NCI-H1694 (cell line): ENCODE measurements at regions not wholly inside any gene's neighbourhood (a gene's known extent, or its start where the extent isn't known, plus 50 kb on each side); places are given as distances from the start of the nearest gene placed in this dataset.
"Not testable (repeated sequence)": the region's sequence is repeated elsewhere in the genome, so short reads cannot be mapped to it uniquely, and the experiment has no call there.

Experiments used
- DNase-seq: peaks from one replicate; lab custom pipeline; 2025; lab: John Stamatoyannopoulos, UW

DNA sequence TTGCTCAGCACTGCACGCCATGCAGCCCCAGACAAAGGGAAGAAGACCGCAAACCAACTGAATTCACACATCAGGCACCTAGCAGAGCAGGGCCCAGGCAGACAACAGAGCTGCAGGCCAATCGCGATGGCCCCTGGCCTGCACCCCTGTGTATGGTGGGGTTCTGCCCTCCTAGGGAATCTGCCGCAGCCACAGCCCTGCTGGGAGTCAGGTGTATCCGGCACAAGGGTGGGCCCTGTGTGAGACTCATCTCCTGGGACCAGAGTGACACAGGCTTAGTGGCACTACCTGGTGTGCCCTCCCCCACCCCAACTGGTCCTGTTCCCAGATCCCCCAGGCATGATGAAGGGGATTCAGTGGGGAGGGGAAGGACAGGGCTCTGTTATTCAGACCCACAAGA, 122.8 kb downstream of the ATPSCKMT start:
- no peak for DNase-seq

DNA sequence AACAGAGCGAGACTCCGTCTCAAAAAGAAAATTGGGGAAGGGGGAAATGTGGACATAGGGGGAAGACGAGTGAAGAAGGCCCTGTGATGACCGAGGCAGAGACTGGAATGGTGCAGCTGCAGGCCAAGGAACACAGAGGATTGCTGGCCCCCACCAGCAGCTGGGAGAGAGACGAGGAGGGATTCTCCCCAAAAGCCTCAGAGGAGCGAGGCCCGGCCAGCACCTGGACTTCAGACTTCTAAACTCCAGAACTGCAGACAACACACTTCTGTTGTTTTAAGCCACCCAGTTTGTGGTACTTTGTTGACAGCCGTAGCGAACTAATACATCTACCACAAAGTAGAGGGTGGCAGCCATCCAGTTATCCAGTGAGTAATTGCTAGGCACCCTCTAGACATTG, 124.6 kb downstream of the ATPSCKMT start:
- DNase-seq, result no peak

DNA sequence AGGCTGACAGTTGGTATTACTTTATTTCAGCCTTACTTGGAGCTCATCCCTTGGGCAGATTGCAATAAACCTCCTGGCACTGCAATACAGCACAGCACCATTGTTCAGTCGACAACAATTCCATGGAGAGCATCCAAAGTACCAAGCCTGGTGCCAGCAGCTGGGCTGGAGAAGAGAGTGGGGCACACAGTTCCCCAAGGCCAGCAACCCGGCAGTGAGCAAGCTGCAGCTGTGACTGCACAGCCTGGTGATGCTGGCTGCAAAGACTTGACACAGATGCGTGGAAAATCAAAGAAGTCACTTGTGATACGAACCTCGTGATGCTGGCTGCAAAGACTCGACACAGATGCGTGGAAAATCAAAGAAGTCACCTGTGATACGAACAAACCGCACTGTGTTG, 125.4 kb downstream of the ATPSCKMT start:
- no peak for DNase-seq

DNA sequence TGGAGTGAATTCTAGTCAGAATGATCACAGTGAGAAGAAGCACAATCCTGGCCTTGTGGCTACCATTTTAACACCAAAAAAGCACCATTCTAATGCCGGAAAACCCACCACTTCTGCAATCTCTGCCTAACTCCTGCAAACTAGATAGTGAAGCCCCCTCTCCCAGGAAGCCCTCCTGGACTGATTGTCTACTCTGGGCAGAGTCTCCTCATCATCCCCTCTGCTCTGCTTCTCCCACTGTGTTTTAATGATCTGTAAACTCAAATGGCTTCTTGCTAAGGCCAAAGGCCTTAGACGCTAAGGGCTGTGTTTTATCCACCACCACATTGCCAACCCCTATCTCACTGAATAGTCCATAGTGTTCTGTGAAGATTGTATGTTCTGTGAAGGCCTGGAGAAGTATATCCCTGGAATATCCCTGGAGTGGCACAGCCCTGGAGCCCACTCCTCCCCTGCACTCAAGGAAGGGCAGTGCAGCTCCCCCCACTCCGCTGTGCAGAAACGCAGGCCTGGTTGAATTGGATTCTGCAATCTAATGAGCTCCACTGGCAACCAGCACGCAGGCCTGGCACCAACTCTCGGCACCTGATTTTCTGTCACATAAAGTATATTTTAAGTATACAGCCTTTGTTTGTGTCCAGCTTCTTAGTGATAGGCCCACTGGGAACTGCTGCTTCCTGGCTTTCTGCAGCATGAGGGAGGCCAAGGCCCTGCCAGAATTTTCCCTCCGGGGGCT, 126.3 kb downstream of the ATPSCKMT start:
- no peak for DNase-seq

DNA sequence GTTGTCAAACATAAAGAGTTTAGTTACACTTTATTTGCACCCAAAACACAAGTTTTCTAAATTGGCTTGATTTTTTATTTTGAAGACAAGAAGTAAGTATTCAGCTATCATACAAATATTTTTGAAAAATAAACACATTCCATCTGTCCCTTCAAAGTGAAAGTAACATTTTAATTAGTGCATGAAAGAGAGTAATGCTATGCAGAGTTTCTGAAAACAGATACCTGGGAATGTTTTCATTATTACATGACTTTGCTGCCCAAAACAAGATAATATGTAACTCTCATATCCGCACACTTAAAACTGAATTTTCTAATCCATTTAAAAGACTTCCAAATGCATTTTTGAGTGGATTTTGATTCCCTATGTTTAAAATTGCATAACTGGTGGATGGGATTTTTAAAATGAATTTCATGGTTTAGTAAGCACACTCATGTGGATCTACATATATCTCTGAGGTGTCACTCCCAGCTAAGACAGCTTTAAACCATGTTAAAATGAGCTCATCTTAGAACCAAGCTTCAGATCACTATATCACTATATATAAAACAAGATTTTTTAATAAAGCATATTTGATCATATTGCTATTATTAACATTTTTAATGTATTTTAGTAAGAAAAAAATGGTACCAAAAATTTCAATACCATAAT, 127.5 kb downstream of the ATPSCKMT start:
- no peak for DNase-seq

DNA sequence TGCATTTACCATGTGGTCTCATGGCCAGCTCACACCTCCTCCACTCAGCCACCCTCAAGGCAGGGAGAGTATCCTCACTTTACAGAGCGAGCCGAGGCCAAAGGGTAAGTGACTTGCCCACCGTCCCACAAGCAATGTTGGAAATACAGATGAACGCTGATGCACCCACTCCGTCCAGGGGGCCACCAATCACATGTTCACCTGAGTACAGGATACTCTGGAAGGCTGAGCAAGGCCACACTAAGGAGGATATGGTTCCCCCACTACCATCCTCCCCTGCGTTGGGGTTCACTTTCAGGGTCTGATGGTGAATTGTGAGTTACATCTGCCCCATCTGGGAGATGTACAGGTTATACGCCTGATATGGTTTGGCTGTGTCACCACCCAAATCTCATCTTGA, 128.8 kb downstream of the ATPSCKMT start:
- DNase-seq, result no peak

DNA sequence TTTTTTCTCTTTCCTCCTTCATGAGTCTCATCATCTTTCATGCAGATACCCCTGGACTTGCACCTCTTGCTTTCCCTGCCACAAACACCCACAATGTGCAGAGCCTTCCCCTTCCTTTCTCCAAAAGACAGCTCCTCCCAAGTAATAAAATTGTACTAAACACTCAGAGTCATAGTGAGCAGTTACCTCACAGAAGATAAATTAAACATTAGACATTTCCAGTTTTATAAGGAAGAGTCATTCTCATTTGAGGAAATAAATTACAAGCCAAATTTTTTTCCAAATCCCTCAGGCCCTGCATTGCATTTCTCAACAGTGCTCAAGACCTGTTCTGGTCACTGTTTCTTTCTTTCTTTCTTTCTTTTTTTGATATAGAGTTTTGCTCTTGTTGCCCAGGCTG, 131.5 kb downstream of the ATPSCKMT start:
- DNase-seq, result no peak

DNA sequence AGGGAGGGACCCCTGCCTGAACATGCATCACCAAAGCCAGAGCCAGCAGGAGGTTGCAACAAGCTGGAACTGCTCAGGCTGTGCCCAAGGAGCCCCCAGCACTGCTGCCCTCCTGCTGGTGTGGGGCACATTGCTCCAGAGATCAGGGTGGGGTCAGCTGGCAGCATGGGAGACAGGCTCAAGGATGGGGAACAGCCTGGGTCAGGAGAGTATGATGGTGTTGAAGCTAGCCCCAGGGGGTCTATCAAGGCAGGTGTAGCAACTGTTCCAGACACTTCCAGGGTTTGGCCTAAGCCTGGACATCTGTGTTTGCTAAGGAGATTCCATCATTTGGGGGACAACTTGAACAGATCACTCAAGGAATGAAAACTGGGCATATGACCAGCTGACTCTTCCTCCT, 133.1 kb downstream of the ATPSCKMT start:
- DNase-seq, result no peak

DNA sequence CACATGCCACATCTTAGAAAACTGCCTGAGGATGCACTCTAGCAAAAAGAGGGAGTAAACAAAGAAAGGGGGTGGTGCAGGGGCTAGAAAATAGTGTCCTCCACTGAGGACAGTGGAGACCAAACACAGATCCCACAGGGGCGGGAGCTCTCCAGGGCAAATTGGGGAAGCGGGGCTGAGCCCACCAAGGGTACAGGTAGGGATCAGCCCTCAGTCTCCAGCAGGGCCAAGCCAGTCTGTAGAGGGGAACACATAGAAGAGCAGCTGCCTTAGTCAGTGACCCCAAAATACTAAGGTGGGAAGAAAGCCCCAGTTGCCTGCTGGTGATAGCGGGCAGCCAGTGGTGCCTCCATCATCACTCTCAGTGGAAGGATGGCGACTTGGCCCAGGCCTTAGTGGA, 134.0 kb downstream of the ATPSCKMT start:
- DNase-seq, result no peak

DNA sequence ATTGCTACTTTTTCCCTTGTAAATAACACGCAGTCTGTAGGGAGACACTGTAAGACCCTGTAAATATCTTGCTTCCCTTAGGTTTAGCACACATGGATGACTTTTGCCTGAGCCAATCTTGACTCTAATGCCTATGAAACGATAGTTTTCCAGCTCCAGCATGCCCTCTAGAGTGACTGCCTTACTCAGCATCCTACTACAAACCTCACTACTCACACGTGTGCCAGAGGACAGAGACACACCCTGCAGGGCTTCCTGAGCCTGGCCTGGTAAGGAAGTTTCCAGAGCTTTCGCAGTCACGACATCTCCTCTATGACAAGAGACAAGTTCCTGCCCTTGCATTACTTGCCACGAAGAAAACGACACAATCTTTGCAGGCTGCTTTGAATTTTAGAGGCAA, 138.1 kb downstream of the ATPSCKMT start:
- no peak for DNase-seq

DNA sequence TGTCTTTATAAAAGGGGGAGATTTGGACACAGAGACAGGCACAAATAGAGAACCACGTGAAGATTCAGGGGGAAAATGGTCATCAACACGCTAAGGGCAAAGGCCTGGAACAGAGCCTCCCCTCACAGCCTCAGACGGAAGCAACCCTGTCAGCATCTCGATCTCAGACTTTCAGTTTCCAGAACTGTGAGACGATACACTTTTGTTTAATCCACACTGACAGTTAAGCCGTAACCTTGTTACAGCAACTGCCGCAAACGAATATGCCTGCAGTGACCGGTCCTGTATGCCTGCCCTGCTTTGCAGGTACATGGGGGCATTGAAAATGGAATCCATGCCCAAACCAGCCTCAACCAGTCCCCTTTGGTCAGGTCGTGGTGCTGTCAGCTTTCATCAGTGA, 139.5 kb downstream of the ATPSCKMT start:
- no peak for DNase-seq

DNA sequence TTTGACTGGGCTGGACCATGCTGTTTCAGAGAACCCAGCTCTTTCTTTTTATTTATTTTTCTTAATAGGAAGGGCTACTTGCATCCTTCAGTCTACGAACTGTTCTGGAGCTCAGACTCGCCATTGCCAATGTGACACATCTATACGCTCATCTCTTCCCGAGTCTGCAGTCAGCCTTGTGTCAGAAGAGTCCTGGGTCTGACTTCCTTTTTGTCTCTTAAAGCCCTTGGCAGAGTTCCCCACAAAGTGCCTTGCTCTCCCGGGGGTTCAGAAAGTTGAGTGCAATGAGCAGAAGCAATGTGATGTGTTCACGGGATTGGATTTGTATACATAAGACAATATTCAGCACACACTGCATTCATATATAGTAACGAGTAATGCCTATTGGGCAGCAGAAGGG, 140.4 kb downstream of the ATPSCKMT start:
- DNase-seq, result no peak

DNA sequence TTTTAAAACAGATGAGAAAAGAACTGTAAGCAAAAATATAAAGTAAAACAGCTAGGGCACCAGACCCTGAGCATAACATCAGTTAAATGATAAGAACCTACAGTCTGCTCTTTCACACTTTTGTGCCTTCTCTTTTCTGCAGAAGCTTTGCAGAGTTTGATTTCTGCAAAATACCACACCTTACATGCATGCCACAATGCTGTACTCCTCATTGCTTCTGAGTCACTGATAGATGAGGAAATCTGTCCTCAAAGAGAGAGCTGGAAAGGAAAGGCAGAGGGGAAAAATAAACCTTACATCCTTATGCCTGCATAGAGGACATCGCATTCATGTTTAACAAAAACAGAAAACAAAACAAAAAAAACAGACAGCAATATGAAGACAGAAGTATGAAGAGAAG, 142.9 kb downstream of the ATPSCKMT start:
- DNase-seq, result no peak

DNA sequence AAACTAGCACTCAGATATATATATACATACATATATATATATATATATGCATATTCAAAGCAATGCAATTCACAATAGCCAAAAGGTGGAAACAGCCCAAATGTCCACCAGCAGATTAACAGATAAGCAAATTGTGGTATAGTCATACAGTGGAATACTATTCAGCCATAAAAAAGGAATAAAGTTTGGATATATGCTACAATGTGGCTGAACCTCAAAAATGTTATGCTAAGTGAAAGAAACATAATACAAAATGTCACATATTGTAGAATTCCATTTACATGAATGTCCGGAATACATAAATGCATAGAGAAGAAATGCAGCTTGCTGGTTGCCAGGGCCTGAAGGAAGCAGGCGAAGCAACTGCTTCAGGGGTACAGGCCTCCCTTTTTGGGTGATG, 143.4 kb downstream of the ATPSCKMT start:
- no peak for DNase-seq

DNA sequence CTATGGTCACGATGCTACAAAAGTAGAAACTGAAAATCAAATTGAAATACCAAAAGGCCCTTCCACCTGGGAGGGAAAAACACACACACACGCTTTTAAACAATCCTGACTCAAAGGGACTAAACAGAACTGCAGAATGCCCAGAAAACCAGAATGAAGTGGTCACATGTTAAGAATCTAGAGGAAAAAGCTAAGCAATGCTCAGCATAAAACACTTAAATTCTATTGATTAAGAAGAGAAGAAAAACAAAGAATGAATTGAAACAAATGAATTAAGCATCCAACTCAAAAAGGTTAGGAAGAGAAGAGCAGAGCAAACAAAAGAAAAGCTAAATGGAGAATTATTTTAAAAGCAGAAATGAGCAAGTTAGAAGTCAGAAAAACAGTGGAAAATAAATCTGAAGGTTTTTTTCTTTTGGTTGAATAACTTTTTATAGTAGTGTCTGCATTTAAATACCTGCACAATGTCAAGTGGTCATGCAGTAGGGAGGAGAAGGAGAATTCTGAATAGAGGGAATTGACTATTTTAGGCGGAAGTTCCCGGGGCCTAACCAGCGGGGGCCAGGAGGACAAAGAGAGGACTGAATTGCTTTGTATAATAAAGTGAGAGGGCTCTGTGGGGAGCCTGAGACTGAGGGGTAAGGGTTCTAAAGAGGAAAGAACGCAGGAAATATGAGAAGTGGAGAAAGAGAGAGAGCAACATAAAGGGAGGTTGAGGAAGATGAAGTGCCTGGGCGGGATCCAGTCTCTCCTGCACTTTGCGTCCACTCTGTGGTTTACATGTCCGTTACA, 146.8 kb downstream of the ATPSCKMT start:
- no peak for DNase-seq

DNA sequence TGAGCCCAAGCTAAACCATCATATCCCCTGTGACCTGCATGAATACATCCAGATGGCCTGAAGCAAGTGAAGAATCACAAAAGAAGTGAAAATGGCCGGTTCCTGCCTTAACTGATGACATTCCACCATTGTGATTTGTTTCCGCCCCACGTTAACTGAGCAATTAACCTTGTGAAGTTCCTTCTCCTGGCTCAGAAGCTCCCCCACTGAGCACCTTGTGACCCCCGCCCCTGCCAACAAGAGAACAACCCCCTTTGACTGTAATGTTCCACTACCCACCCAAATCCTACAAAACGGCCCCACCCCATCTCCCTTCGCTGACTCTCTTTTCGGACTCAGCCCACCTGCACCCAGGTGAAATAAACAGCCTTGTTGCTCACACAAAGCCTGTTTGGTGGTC, 147.5 kb downstream of the ATPSCKMT start:
- not testable (repeated sequence) for DNase-seq

DNA sequence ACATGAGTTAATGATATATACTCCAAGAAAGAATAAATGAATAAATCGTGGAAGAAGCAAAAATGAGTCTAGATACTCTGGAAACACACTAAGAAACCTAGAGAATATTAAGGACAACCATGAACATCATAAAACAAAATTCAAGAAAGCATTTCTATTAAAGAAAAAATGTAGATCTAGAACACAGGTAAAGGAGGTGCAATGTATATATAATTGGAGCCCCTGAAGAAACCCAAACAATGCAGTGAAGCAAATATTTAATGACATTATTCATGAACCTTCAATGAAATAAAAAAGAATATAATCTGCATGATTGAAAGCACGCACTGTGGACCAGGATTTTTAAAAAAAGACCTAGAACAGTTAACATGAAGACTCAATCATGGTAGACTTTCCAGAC, 150.1 kb downstream of the ATPSCKMT start:
- no peak for DNase-seq

DNA sequence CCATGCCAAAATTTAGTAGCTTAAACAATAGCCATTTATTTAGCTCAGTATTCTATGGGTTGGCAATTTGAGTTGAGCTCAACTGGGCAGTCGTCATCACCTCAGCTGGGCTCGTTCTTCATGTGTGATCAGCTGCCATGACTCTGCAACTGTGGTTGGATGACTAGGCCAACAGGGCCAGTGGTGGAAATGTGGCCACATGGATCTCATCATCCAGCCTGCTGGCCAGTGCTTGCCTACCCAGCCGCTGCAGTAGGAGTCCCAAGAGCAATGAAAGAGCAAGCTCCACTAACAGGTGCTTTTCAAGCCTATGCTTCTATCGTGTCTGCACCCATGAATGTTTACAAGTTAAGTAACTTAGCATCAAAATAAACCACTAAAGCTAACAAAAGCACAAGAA, 158.0 kb downstream of the ATPSCKMT start:
- DNase-seq, result no peak

DNA sequence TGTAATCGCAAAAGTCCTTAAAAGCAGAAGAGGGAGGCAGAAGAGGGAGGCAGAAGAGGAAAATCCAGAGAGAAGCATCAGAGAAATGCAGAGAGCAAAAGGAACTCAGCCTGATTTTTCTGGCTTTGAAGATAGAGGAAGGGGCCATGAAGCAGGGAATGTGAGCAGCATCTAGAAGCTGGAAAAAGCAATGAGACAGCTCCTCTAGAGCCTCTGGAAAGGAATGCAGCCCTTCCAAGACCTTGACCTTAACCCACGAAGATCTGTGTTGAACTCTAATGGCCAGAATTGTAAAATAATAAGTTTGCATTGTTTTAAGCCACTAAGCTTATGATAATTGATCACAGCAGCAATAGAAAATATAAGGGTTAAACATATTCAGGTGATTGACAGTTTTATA, 159.6 kb downstream of the ATPSCKMT start:
- DNase-seq, result no peak

DNA sequence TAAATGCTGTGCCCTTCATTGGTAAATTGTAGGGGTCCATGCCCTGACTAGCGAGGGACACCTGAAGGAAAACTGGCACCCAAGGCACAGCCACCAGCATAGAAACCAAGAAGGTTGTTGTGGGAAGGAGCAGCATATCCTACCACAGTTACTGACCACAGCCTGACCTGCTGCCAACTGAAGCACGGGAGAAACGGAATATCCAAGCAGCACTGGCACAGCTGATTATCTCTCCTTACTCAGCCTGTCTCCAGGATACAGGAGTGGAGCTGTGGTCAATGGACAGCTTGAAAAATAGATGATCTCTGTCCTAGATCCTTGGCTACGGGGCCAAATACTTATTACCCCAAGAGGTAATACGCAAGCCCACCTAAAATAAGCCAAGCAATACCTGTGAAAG, 164.5 kb downstream of the ATPSCKMT start:
- no peak for DNase-seq

DNA sequence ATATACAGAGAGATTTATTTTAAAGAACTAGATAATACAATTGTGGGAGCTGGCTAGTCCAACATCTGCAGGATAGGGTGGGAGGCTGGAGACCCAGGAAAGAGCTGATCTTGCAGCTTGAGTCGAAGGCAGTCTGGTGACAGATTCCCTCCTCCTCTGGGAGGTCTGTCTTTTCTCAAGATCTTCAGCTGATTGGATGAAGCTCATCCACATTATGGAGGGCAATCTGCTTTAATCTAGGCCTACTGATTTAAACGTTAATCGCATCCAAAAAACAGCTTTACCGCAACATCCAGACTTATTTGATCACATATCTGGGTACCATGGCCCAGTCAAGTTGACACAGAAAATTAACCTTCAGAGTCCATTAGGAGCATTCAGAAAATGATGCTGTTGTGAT, 168.1 kb downstream of the ATPSCKMT start:
- DNase-seq, result no peak

DNA sequence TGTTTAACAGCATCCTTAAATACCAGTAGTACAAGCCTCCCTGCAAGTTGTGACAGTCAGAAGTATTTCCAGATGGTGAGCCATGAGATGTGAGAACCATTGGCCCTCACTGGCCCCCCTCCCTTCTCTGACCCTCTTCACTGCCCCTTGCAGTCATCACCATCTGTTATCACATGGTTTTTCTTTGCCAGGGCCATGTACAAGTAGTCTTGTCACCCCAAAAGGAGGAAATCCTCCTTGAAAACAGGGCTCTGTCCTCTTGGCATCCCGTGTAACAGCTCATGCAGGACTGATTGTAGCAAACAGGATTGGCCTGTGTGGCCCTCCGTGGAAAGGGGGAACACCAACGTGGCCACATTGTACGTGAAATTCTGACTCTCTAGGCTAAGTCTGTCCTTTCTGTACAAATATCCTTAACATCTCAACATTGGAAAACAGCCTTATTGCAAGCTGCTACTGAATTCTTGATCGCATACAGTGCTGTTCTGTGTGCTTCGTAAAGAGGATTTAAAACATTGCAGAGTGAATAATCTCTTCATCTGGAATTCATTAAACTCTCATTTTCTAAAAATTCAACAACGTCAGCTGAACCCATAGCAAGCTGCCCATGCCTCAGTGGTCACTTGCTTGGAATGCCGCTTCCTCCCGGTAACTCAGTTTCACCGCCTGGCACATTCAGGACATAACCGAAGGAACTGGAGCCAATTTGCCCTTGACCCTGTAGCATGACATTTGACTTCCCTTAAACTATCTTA, 171.7 kb downstream of the ATPSCKMT start:
- no peak for DNase-seq
